Activated B cell treated with CpG ODN at 0.5 μM for 24 hours (primary cell): ENCODE measurements at regions not wholly inside any gene's neighbourhood (a gene's known extent, or its start where the extent isn't known, plus 50 kb on each side); places are given as distances from the start of the nearest gene placed in this dataset.

Source experiments
- ATAC-seq: fragments of 200-7000 bp; cut with Tn5 transposase; one replicate; pipeline ENCODE4 v1.10.0; 2021; ENCODE audit warnings: low read depth, mild to moderate bottlenecking, moderate library complexity
- CTCF ChIA-PET: fragments of 350-600 bp; sonication (Branson Sonifier 250); formaldehyde crosslinking; loops from one replicate; lab custom pipeline; 2021; ENCODE audit warnings: antibody characterized with exemption; lab: Charles Lee
- POLR2A ChIA-PET: fragments of 350-600 bp; sonication (Branson Sonifier 250); formaldehyde crosslinking; loops from one replicate; lab custom pipeline; 2021; ENCODE audit warnings: antibody characterized with exemption; lab: Charles Lee
- DNase-seq: peaks from one replicate; pipeline ENCODE4 v3.0.0; 2022
- H3K27ac Mint-ChIP-seq: one replicate; pipeline ENCODE4 v1.8.0; 2020; ENCODE audit warnings: mixed read lengths
- H3K27me3 Mint-ChIP-seq: one replicate; pipeline ENCODE4 v1.8.0; 2021; ENCODE audit warnings: mixed read lengths
- H3K36me3 Mint-ChIP-seq: one replicate; pipeline ENCODE4 v1.8.0; 2021; ENCODE audit warnings: low read depth, mixed read lengths
- H3K4me1 Mint-ChIP-seq: one replicate; pipeline ENCODE4 v1.8.0; 2021; ENCODE audit warnings: mixed read lengths
- H3K4me3 Mint-ChIP-seq: one replicate; pipeline ENCODE4 v1.8.0; 2020; ENCODE audit warnings: mild to moderate bottlenecking, mixed read lengths
- H3K9me3 Mint-ChIP-seq: one replicate; pipeline ENCODE4 v1.8.0; 2020; ENCODE audit warnings: mixed read lengths
- CTCF ChIP-seq: fragments of 200-600 bp; IDR thresholded peaks from one replicate; pipeline ENCODE4 v1.8.0; 2022; ENCODE audit warnings: antibody characterized with exemption, mild to moderate bottlenecking
- intact Hi-C: fragments of 100-400 bp; cut with micrococcal nuclease; formaldehyde crosslinking; loops from one replicate; pipeline ENCODE4 v1.15.1; 2024

- Mint-ChIP-seq H3K27me3 (no peaks in the 10 kb centered on the region), H3K36me3 (no peaks in the 10 kb centered on the region), H3K4me3 (no peak overlapping the region), H3K9me3 (no peaks in the 10 kb centered on the region), H3K27ac (no peak overlapping the region), H3K4me1 (peaks cover 64% of the 10 kb centered on the region)
- no peak for ATAC-seq
- ChIA-PET POLR2A (interaction anchor here (0.6 to 0.7 kb wide), 2 partner anchors 18 to 49 kb away, joined by 3 read pairs; no protein-coding TSS in a partner anchor), CTCF (no interaction called here)
- intact Hi-C loops, result no loop called here
- DNase-seq, result no peak
- no peak for TF ChIP-seq CTCF
Observed at GRCh38 chr14:75226755-75227544, 50.5 kb upstream of the TMED10 start.
